ENCODE measurements at regions not wholly inside any gene's neighbourhood (a gene's known extent, or its start where the extent isn't known, plus 50 kb on each side); places are given as distances from the start of the nearest gene placed in this dataset.

- H3K79me2 ChIP-seq (ENCODE audit: low read depth): no peaks in the 10 kb centered on the region
- TF ChIP-seq EZH2 (IDR thresholded peaks at IDR 0.05) (no peak), EZH2phosphoT487 (IDR thresholded peaks at IDR 0.05) (no peak), CTCF (IDR thresholded peaks at IDR 0.05) (no peak)
- Mint-ChIP-seq H3K36me3 (no peaks in the 10 kb centered on the region), H3K4me1 (peaks cover 4% of the 10 kb centered on the region), H3K4me3 (no peak overlapping the region), H3K9me3 (no peaks in the 10 kb centered on the region), H3K27ac (no peak overlapping the region), H3K27me3 (ENCODE audit: insufficient read depth, low read depth) (peaks cover 2% of the 10 kb centered on the region)
- no peaks in the 10 kb centered on the region for H3F3A ChIP-seq (ENCODE audit: low read depth)
- H3K9me3 ChIP-seq (ENCODE audit: low read depth): no peaks in the 10 kb centered on the region
- no peaks in the 10 kb centered on the region for H4K20me1 ChIP-seq (ENCODE audit: low read depth)
- no peak overlapping the region for H3K9ac ChIP-seq
- H3K4me3 ChIP-seq: no peak overlapping the region
- no peak overlapping the region for H3K4me2 ChIP-seq
- no peak overlapping the region for H3K27ac ChIP-seq
- H3K27me3 ChIP-seq: no peaks in the 10 kb centered on the region
- H2AFZ ChIP-seq (replicated peaks): no peak overlapping the region
- no peak for DNase-seq (ENCODE audit: low spot score)
- no peaks in the 10 kb centered on the region for H3K36me3 ChIP-seq
- peaks cover 8% of the 10 kb centered on the region for H3K4me1 ChIP-seq
Observed at GRCh38 chr6:71766796-71767195, 119.6 kb upstream of the RIMS1 start.

- H3K4me2 ChIP-seq: no peak overlapping the region
- H3K4me1 Mint-ChIP-seq: peaks cover 4% of the 10 kb centered on the region
- no peak overlapping the region for H3K27ac ChIP-seq
- H3K9ac ChIP-seq: no peak overlapping the region
- H2AFZ ChIP-seq (replicated peaks): no peak overlapping the region
- TF ChIP-seq EZH2 (IDR thresholded peaks at IDR 0.05) (no peak), CTCF (IDR thresholded peaks at IDR 0.05) (no peak), EZH2phosphoT487 (IDR thresholded peaks at IDR 0.05) (no peak)
- H3K4me1 ChIP-seq: peaks cover 8% of the 10 kb centered on the region
- H3K27ac Mint-ChIP-seq: no peak overlapping the region
- H3K4me3 Mint-ChIP-seq: no peak overlapping the region
- H3K79me2 ChIP-seq (ENCODE audit: low read depth): no peaks in the 10 kb centered on the region
- no peaks in the 10 kb centered on the region for H3K36me3 Mint-ChIP-seq
- H3K36me3 ChIP-seq: no peaks in the 10 kb centered on the region
- no peaks in the 10 kb centered on the region for H3K27me3 ChIP-seq
- H4K20me1 ChIP-seq (ENCODE audit: low read depth): no peaks in the 10 kb centered on the region
- no peaks in the 10 kb centered on the region for H3F3A ChIP-seq (ENCODE audit: low read depth)
- H3K9me3 Mint-ChIP-seq: no peaks in the 10 kb centered on the region
- H3K27me3 Mint-ChIP-seq (ENCODE audit: insufficient read depth, low read depth): peaks cover 2% of the 10 kb centered on the region
- no peak for DNase-seq (ENCODE audit: low spot score)
- no peak overlapping the region for H3K4me3 ChIP-seq
- no peaks in the 10 kb centered on the region for H3K9me3 ChIP-seq (ENCODE audit: low read depth)
Observed at GRCh38 chr6:71768356-71768755, 118.0 kb upstream of the RIMS1 start.

GRCh38 chr6:71808865-71809264 is 77.5 kb upstream of the RIMS1 start:
- Histone ChIP-seq H3K27me3 (no peaks in the 10 kb centered on the region), H4K20me1 (ENCODE audit: low read depth) (no peaks in the 10 kb centered on the region), H3K4me2 (no peak overlapping the region), H3K79me2 (ENCODE audit: low read depth) (no peaks in the 10 kb centered on the region), H3F3A (ENCODE audit: low read depth) (no peaks in the 10 kb centered on the region), H3K4me3 (no peak overlapping the region), H3K36me3 (no peaks in the 10 kb centered on the region), H3K9ac (no peak overlapping the region), H3K9me3 (ENCODE audit: low read depth) (peaks cover 8% of the 10 kb centered on the region), H2AFZ (replicated peaks) (no peak overlapping the region), H3K4me1 (no peaks in the 10 kb centered on the region), H3K27ac (no peak overlapping the region)
- Mint-ChIP-seq H3K27me3 (ENCODE audit: insufficient read depth, low read depth) (peaks cover 4% of the 10 kb centered on the region), H3K27ac (no peak overlapping the region), H3K4me1 (no peaks in the 10 kb centered on the region), H3K4me3 (no peak overlapping the region), H3K9me3 (peaks cover 26% of the 10 kb centered on the region), H3K36me3 (no peaks in the 10 kb centered on the region)
- TF ChIP-seq EZH2 (IDR thresholded peaks at IDR 0.05) (no peak), CTCF (IDR thresholded peaks at IDR 0.05) (no peak), EZH2phosphoT487 (IDR thresholded peaks at IDR 0.05) (no peak)
- DNase-seq (ENCODE audit: low spot score): no peak

Data from neural progenitor cell (in vitro differentiated cells).